CD4-positive, alpha-beta T cell treated with Interferon alpha-2 for 1 hour (primary cell): ENCODE measurements at regions not wholly inside any gene's neighbourhood (a gene's known extent, or its start where the extent isn't known, plus 50 kb on each side); places are given as distances from the start of the nearest gene placed in this dataset.

Experiments
- DNase-seq, 2 donors: peaks; one replicate each; pipeline ENCODE4 v3.0.0-alpha.2; 2020 to 2022

DNA sequence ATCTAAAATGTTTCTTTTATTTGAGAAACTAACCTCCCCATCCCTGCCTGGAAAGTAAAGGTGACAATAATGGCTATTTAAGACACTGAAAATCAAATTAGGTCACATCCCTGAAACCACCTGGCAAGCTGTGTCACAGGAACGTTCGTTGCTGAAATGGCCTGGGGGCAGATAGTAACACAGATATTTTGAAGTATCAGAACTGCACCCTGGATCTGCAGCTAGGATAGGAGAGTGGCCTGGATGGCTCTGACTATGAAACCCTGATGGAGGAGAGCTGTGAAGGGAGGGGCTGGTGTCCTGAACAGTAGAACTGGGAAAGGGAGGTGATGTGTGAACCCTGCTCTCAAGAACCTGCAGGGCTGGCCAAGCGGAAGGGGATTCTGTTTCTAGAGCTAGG is 648.3 kb upstream of the CFAP20DC start:
- no peak for DNase-seq

DNA sequence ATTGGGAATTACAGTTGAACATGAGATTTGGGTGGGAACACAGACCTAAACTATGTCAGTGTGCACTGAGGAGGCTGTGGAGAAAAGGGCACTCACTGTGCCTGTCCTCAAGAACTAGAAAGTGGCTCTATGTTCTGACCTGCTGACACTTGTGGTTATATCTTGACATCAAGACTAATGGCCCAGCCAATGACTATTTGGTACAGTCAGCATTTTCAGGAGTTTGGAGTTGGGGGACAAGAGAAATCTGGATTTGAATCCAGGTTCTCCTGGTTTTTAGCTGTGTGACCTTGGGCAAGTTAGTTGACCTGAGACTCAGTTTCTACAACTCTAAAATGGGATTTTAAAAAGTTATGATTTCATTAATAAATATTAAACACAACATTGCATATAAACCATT is 647.0 kb upstream of the CFAP20DC start:
- no peak for DNase-seq

DNA sequence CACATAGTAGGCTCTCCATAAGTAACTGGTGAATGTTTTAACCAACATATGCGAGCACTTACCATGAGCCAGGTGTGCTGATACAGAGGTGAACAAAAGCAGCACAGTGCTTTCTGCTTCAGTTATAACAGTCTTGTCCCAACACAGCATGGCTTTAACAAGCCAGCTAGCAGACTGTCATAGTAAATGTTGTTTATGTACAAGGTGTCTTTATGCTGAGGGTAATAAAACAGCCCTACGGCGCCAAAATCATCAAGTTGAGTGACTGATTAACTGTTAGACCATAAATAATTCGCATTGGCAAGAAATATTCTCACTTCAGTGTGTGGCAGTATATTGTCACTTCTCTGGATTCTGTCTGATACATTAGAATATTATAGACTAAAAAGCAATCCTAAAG is 646.0 kb upstream of the CFAP20DC start:
- DNase-seq = no peak

DNA sequence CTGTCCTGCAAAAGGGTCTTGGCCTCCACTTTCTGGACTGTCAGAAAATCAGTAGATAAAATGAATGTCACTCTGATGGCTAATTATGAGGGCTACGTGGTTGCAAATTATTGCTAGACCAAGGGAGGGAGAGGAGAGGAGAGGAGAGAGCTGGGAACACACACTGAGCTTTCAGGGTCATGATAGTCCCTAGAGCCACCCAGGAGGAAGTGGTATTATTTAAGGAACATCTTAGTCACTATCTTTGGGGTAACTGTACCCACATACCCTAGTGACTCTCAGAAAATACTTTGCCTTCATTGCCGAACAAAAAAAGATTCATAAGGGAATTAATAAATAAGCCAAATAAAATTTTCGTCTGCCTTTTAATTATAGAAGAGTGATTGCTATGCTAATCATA is 642.3 kb upstream of the CFAP20DC start:
- no peak for DNase-seq

DNA sequence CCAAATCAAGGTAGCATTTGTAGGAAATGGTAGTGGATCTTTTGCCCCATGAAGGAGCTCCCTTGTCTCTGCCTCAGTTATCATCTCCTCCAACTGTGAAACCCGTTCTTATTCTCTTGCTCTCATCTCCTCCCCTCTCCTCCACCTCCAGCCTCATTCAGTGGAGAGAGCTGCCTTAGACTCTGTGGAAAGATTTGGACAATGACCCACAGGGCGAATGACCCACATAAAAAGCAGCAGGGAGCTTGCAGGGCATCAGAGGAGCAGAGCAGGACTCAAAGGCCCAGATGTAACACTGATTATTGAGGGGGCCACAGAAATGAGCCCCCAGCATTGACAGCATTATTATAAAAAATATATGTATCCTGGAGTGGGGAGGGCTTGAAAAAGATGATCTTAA is 641.1 kb upstream of the CFAP20DC start:
- DNase-seq = no peak

DNA sequence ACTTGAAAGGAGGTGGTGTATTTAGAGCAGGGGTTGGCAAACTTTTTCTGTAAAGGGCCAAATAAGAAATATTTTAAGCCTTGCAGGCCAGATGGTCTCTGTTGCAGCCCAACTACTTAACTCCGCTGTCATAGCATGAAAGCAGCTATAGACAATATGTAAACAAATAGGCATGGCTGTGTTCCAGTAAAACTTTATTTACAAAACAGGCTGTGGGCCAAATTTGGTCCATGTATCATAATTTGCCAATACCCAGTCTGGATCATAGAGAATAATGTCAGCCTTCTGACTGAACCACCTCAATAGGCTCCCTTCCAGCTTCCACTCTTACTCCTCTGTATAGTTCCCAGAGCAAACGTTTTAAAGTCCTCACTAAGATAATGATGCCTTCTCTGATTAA is 638.8 kb upstream of the CFAP20DC start:
- no peak for DNase-seq

DNA sequence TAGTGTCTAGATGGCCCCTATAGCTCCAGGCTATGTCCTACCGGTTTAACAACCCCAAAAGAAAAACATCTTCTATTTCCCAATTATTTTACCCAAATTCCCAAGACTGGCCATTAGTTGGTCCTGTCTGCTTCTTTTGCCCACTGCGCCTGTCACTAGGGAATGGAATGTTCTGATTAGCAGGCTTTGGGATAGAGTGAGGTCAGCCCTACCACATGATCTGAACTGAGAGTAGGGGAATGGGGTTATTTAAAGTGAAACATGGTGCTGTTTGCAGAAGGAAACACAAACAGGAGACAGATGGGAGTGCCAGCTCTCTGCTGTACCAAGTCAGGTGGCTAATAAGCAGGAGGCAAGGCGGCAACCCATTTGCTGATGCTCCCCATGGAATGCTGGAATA is 635.6 kb upstream of the CFAP20DC start:
- no peak for DNase-seq

DNA sequence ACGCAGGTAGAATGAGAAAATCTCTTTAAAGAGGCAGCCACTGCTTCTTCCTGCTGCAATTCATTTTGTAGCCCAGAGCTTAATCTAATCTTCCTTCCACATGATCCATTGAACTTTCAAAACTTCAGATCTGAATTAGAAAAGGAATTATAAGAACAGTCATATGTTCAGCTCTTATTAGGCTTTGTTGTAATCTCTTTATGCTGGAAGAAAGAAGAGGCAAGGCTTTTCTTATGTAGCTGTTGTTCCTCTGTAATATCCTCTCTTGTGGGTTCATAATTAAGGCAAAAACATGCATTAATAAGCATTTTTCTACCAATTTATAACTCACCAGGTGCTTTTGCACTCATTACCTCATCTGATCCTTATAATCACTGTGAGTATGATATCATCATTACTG is 634.9 kb upstream of the CFAP20DC start:
- no peak for DNase-seq

DNA sequence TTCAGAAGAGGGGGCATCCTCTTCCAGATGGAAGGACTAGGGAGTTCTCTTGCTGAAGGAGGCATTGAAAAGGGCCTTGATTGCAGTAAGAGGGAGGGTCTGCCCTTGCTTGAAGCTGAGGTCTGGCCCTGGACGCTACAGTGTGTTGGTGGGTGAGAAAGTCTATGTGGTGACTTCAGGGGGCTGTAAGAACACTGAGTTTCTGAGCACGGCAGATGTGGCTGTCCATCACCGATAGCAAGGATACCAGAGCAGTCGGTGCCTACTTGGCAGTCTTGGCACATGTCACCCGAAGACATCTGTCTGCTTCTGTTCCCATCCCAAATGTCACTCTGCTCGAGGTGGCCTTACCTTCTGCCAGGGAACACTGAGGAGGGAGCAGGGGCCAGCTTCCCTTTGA is 631.1 kb upstream of the CFAP20DC start:
- no peak for DNase-seq

DNA sequence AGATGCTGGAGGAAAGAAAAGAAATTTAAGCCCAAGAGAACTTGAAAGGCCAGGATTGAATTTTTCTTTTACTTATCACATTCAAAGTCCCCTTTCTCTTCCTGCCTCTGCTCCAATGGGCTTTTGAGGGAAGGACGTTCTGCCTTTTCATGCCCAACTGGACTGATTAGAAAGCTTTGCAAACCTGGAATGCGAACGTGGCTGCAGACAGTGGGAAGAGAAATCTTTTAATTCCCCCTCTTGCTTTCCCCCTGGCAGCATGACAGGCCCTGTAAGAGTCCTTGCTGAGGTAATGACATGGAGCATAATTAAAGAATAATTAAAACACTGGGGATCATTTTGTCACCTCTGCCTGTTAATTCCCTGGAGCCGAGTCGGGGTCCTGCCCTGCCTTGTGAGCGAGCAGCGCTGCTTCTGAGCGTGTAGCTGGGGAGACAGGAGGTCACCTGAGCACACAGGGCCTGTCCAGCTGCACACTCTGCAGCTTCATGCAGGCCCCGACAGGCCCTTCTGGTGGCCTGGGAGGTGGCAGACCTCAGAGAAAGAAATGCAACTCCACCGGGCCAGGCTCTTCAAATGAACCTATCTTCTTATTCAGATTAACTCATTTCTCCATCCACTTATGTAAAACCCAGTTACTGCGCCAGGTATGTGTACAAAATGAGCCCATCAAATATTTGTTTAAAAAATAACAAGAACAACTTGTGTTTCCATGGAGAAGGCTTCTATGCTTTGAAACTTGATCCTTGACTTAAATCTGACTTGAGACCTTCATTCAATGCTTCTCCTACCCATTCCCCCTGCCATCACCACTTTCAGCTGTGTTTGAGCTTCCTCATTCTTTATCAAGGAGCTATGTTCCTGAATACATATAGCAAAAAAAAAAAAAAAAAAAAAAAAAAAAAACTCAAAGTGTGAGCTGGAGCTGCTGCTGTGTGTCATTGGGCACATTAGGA is 628.2 kb upstream of the CFAP20DC start:
- no peak for DNase-seq

DNA sequence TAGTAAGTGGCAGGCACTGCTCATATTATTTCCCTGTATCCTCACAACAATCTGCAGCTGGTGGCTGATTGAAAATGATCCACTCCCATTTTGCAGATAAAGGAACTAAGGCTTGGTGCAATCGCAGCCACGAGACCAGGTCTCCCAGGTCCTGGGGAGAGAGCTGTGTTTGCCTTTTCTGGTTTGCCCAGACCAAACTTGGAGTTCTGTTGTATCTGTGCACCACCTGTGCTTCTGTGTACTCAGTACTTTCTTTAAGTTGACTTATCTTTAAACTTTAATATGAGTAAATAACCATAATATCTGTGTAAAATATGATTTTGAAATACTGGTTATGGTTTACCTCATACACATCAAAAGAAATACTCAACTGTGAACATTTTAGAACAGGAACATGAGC is 625.7 kb upstream of the CFAP20DC start:
- no peak for DNase-seq

DNA sequence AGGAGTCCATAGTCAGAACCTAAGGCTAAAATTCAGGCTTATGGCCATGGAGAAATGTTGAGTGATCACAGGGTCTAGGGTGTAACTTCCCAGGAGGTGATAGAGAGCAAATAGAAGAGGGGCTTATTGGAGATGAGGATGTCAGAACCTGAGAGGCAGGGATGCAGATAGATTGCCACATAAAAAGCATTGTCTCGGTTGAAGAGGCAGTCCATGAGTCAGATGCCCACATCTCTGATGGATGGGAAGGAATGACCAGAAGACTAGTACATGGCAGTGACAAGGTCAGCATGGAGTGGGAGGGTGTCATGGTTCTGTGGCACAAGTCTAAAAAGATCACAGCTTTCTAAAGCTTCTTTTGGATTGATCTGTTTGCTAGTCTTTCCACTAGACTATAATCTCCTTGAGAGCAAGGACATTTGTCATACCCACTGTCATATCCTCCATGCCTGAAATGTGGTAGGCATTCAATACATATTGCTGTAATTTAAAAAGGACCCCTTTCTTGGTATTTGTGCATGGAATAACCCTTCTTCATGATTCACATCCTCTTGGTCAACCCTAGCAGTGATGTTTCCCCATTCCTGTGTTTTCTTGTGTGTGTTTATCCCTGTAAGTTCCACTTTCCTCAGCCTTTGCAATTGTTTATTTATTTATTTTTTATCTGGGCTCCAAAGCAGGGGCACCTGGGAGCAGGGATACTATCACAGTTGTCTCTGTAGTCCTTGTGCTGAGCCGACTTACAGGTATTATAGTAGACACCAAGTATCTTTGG is 613.4 kb upstream of the CFAP20DC start:
- no peak for DNase-seq

DNA sequence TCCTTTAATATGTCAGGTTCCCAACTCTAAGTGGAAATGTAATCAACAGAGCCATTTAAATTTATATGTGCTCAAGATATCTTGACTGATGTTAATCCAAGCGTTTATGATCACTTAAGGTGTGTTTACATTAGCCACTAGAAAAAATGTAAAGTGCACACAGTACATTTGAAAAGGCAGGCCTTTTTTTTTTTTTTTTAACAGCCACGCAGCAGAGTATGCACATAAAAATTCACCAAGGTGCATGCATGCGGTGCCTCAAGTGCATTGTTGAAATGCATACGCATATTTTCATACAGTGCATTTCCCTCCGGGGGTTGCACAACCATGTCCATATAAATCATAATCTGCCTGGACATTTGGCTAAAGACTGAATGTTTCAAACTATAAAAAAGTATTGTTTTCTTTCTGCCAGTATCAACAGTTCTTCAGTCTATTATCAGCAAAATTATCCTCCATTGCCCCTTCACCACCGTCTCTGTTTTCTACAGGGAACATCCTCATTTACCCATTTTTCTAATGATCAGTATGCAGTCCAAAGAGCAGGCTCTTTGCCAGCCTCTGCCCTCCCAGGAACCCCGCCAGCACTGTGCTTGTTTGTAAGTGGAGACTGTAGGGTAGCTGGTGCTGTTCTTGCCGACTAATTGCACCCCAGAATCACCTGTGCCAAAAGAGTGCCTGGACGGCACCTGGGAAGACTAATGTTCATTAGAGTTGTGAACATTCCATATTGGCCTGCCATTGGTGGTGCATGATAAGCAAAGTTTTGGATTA is 611.2 kb upstream of the CFAP20DC start:
- DNase-seq = no peak

DNA sequence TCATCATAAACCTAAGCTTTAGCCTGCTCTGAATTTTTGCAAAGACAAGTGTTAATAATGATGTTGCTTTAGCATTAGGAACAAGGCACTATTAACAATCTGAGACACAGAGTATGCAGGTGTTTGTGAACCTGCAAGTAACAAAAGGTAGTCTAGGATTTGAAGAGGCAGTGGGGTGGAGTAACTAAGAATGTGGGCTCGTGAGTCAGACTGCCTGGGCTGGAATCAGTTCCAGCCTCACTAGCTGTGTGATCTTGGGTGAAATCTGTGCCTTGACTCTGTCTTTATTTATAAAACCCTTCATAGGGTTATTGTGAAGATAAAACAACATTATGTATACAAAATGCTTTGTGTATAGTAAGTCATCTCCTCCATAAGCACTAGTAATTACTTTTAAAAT is 610.6 kb upstream of the CFAP20DC start:
- DNase-seq = no peak

DNA sequence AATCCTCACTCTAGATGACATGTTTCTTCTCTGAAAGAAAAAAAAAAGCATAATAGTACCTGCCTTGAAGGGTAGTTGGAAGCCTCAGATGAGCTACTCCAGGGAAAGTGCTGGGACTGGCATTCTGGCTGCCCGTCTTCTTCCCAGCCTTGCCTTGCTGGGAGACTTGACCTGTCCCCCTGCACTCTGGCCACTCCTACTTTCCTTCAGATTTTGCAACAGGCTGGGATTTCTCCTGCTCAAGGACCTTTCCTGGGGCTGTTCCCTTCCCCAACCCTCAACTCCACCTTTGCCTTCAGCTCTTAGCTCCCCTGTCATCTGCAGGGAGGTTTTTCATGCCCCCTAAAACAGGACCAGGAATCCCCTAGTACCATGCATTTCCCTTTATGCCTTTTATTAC is 609.9 kb upstream of the CFAP20DC start:
- DNase-seq = no peak

DNA sequence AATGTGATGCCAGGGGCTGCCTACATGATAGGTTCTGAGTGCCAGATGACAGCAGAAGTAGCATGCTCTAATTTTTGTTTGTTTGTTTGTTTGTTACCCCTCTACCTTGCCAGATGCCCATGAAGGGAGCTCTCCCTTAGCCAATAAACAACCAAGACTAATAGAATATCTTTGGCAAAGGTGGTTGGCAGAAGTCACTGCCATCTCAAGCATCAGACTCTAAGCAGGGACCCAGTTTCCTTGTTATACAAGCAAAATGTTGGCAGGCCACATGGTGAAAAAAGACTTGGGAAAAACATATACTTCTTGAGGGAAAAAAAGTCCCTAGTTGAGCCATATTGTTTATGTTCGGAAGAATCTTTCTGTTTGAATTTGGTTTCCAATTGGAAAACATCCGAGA is 609.0 kb upstream of the CFAP20DC start:
- no peak for DNase-seq

DNA sequence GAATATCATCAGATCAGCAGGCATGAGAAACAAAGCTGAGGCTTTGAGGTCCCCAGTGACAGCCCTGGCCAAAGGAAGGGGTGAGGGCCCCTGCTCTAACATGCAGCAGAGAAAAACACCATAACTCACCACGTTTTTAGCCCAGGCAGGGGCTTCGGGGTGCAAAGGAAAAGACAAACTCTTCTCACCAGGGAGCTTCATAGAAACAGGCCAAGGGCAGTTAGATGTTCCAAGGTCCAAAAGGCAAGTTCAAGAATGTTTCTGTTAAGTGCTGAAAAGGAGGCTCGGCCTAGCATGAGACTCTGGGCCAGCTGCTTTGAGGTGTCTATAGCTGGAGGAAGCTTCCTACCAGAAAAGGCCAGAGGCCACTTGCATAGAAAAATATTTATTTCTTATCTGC is 608.4 kb upstream of the CFAP20DC start:
- DNase-seq = no peak

DNA sequence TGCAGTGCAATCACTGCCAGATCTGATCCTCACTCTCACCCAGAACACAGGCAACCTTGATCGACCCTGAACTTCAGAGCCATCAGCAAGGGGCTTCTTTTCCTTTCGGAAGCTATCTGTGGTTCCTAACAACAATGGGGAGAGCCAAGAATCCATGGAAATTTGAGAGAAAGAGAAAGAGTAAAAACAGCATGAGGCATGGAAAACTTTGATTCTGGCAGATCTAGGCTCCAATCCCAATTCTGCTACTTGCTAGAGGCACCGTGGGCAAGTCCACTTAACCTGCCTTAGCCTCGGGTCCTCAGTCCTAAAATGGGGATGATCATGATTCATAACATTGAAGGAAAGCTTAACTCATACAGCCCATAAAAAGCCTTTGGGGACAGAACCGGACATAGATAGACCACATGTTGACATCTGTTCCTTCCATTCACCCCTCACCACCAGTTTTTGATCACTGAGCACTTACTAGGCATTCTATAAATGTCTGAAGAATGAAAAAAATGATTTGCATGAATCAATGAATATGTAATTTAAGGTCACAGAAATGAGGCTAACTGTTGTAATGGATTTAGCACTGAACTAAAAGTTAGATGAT is 605.7 kb upstream of the CFAP20DC start:
- no peak for DNase-seq

DNA sequence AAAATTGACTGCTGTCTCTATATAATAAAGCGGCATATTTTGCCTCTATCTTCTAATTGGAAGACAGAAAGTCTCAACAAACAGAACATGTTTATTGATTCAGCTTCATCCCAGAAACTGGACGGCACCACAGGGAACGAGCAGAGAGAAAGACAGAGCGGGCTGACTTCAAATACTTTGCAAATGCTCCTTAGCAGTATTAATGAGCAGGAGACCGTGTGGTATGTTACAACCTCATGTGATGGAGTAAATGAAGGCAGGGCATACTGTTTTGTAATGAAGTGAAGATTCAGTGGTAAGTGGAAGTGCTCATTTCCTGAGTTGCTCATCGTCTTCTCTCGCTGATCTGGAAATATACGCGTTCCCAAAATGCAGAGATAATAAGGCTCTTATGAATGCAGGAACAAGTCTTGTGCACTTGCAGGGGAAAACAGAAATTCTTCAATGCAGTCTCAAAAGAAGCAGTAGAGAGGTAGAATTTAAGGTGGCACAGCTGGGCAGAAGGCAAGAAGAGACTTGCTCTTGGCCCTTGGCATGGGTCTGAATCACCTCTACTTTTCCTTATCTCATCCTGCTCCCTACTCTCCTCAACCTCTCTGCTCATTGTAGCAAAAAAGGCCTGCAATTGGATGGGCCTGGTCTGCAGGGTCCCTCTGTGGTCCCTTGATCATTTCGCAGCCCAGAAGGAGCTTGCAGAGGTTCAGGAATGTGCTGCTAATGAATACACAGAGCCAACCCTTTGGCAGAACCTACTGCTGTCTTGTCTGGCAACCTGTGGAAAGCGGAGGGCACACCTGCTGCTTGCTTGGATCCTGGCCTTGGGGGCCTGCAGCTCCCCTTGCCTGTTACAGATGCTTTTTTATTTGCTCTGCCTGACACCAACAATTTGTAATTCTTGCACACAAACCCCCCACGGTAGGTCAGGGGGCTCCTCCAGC is 604.9 kb upstream of the CFAP20DC start:
- DNase-seq = no peak

DNA sequence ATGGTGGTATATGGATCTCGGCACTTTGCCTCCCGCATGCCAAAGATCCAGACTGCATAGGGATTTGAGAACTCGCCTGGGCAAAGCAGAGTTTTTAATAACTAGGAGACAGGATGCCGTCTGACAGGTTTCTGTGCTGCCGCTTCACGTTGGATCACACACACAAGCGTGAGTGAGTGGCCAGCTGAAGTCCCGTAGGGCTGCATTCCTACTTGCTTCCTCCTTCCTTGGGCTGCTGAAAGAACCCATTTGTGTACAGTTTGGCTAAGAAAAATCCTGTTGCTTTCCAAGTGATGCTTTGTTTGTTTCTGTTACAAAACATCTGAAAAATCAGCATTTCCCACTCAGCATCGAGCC is 604.3 kb upstream of the CFAP20DC start:
- DNase-seq = no peak

DNA sequence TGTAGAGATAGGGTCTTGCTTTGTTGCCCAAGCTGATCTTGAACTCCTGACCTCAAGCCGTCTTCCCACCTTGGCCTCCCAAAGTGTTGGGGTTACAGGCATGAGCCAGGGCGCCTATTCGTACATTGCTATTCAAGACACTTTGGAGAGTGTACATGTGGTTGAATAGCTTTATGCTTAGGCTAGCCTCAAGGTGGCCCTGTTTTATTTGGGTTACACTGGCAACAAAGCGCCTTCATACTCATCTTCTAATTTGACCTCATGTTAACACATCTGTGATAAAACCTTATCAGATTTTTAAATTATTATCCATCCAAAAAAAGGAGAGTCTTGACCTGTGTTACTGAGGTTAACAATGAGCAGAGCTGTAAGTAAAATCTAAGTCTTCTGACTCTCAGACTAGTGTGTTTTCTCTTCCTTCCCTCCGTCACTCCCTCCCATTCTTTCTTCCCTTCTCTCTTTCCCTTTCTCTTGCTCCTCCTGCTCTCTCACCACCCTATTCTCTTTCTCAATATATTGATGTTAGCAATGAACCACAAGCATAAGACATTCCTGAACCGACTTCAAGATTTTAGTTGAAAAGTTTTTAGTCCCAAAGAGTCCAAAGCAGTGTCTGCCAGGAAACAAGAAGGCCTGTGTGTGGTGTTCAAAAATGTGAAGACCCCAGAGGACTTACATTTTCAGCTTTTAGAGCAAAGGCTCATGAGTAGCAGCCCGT is 603.7 kb upstream of the CFAP20DC start:
- DNase-seq = no peak
